ENCODE measurements at regions not wholly inside any gene's neighbourhood (a gene's known extent, or its start where the extent isn't known, plus 50 kb on each side); places are given as distances from the start of the nearest gene placed in this dataset.

GRCh38 chr13:102538938-102539337, 57.8 kb upstream of the TPP2 start:
- TF ChIP-seq CTCF (IDR thresholded peaks at IDR 0.05) (no peak), POLR2A (IDR thresholded peaks at IDR 0.05) (no peak), POLR2AphosphoS5 (IDR thresholded peaks at IDR 0.05) (no peak)
